ENCODE measurements at regions not wholly inside any gene's neighbourhood (a gene's known extent, or its start where the extent isn't known, plus 50 kb on each side); places are given as distances from the start of the nearest gene placed in this dataset.
"Not testable (repeated sequence)": the region's sequence is repeated elsewhere in the genome, so short reads cannot be mapped to it uniquely, and the experiment has no call there.

DNA sequence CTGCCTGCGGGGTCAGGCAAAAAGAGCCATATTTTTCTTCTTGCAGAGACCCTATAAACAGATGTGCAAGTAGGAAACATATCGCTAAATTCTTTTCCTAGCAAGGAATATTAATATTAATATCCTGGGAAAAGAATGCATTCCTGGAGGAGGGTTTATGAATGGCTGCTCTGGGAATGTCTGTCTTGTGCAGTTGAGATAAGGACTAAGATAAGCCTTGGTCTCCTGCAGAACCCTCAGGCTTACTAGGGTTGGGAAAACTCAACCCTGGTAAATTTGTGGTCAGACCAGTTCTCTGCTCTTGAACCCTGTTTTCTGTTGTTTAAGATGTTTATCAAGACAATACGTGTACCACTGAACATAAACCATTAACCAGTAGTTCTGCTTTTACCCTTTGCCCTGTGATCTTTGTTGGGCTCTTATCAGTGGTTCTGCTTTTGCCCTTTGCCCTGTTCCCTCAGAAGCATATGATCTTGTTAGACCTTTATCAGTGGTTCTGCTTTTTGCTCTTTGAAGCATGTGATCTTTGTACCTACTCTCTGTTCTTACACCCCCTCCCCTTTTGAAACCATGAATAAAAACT is 1548.2 kb upstream of the FLRT2 start:
- not testable (repeated sequence) for H3K4me3 Mint-ChIP-seq, H3K4me1 Mint-ChIP-seq

GRCh38 chr14:83988275-83988674 is 1541.7 kb upstream of the FLRT2 start:
- ATAC-seq (replicated peaks) (no peak), DNase-seq (no peak)
- Mint-ChIP-seq H3K4me3 (no peak overlapping the region), H3K27ac (no peak overlapping the region), H3K27me3 (no peaks in the 10 kb centered on the region), H3K4me1 (no peaks in the 10 kb centered on the region), H3K36me3 (no peaks in the 10 kb centered on the region), H3K9me3 (peaks cover 0 to 9% of the 10 kb centered on the region in 2 donors)

More for the DNA sequence above, 1548.2 kb upstream of the FLRT2 start:
- H3K27me3 Mint-ChIP-seq; ATAC-seq (replicated peaks); DNase-seq; H3K36me3 Mint-ChIP-seq; H3K27ac Mint-ChIP-seq: not testable (repeated sequence)
- peaks cover 4 to 12% of the 10 kb centered on the region in 2 donors for H3K9me3 Mint-ChIP-seq

- H3K27me3 Mint-ChIP-seq: no peaks in the 10 kb centered on the region
- ATAC-seq (replicated peaks): no peak
- no peaks in the 10 kb centered on the region for H3K36me3 Mint-ChIP-seq
- H3K27ac Mint-ChIP-seq: no peak overlapping the region
- H3K9me3 Mint-ChIP-seq: peaks cover 5 to 8% of the 10 kb centered on the region in 2 donors
- H3K4me1 Mint-ChIP-seq: no peaks in the 10 kb centered on the region
- no peak for DNase-seq
- no peak overlapping the region for H3K4me3 Mint-ChIP-seq
Measured at GRCh38 chr14:83991666-83992065, 1538.3 kb upstream of the FLRT2 start.

- Mint-ChIP-seq H3K27me3 (no peaks in the 10 kb centered on the region), H3K4me1 (no peaks in the 10 kb centered on the region), H3K27ac (no peak overlapping the region), H3K9me3 (peaks cover 5 to 7% of the 10 kb centered on the region in 2 donors), H3K36me3 (no peaks in the 10 kb centered on the region), H3K4me3 (no peak overlapping the region)
- DNase-seq (no peak), ATAC-seq (replicated peaks) (no peak)
Measured at GRCh38 chr14:83992857-83993256, 1537.1 kb upstream of the FLRT2 start.

DNA sequence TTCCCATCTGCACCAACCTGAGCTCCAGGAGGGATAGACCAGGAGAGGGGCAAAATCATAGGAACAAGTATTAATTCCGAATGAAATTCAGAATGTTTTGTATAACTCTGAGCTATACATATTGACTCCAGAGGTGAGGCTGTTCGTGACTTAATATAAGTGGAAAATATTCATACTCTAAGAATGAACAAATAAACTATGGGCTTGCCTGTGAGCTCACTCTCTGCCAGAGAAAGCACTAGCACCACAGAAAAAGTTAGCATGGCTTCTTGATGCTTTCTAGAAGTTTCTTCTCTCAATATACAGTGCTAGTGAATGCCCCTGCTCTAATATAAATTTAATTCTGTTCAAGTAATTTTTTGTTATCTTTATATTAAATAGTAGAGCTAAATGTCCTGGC is 1536.4 kb upstream of the FLRT2 start:
- Mint-ChIP-seq H3K4me1 (no peaks in the 10 kb centered on the region), H3K27ac (no peak overlapping the region), H3K9me3 (peaks cover 5 to 7% of the 10 kb centered on the region in 2 donors), H3K36me3 (no peaks in the 10 kb centered on the region), H3K4me3 (no peak overlapping the region), H3K27me3 (no peaks in the 10 kb centered on the region)
- no peak for DNase-seq
- ATAC-seq (replicated peaks): peak in 1 of 2 donors; percentile 12

- DNase-seq (no peak), ATAC-seq (replicated peaks) (no peak)
- H3K9me3 Mint-ChIP-seq: peaks cover 5 to 7% of the 10 kb centered on the region in 2 donors
- no peaks in the 10 kb centered on the region for H3K27me3 Mint-ChIP-seq
- no peak overlapping the region for H3K4me3 Mint-ChIP-seq
- H3K36me3 Mint-ChIP-seq: no peaks in the 10 kb centered on the region
- no peak overlapping the region for H3K27ac Mint-ChIP-seq
- no peaks in the 10 kb centered on the region for H3K4me1 Mint-ChIP-seq
Measured at GRCh38 chr14:83994020-83994419, 1535.9 kb upstream of the FLRT2 start.

DNA sequence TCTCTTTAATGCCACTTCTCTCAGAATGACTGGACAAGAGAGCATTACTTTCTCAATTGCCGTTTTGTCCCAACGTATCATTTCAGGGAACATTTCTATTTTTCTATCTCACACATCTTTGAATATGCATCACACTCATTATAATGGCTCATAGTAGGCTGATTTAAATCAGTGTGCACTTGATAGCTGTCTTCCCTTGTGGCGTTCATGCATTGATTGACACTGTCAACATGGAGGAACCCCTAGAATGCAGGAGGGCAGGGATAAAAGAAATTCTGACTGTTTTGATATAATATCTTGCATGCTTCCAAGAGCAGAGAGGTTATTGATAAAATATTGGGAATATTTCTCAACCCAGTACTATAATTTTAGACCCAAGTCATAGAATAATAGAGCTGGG is 1528.9 kb upstream of the FLRT2 start:
- Mint-ChIP-seq H3K27ac (no peak overlapping the region), H3K4me1 (no peaks in the 10 kb centered on the region), H3K9me3 (peaks cover 0 to 3% of the 10 kb centered on the region in 2 donors), H3K4me3 (no peak overlapping the region), H3K36me3 (no peaks in the 10 kb centered on the region), H3K27me3 (no peaks in the 10 kb centered on the region)
- no peak for ATAC-seq (replicated peaks)
- no peak for DNase-seq

GRCh38 chr14:84003346-84003745 is 1526.6 kb upstream of the FLRT2 start:
- Mint-ChIP-seq H3K27ac (no peak overlapping the region), H3K4me1 (no peaks in the 10 kb centered on the region), H3K9me3 (peaks cover 0 to 3% of the 10 kb centered on the region in 2 donors), H3K36me3 (no peaks in the 10 kb centered on the region), H3K4me3 (no peak overlapping the region), H3K27me3 (no peaks in the 10 kb centered on the region)
- ATAC-seq (replicated peaks) (no peak), DNase-seq (no peak)

DNA sequence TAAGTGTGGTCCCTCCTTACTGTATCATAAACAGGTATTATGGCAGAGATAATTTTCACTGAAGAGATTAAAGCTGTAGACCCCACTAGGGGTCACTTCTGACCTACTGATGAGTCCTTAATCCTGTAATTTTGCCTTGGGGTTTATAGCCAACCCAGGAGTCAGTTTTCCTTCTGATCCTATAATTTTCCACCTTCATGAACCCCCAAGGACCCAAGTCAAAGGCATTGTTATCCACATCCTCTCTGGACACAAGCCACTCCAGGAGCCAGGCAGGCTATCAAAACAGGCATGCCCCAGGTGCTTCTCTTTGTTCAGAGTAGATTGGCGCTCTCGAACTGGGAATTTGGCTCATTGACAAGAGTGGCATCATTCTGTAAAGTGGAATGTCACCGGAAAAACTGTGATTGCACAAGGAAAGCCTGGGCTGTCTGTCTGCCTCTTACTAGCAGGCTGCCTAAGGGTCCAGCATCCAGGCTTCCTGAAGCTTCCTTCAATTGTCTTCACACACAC is 1523.2 kb upstream of the FLRT2 start:
- no peak overlapping the region for H3K4me3 Mint-ChIP-seq
- ATAC-seq (replicated peaks): no peak
- H3K27ac Mint-ChIP-seq: no peak overlapping the region
- H3K9me3 Mint-ChIP-seq: peaks cover 0 to 3% of the 10 kb centered on the region in 2 donors
- no peak for DNase-seq
- no peaks in the 10 kb centered on the region for H3K27me3 Mint-ChIP-seq
- no peaks in the 10 kb centered on the region for H3K36me3 Mint-ChIP-seq
- no peaks in the 10 kb centered on the region for H3K4me1 Mint-ChIP-seq

- H3K9me3 Mint-ChIP-seq: peaks cover 0 to 2% of the 10 kb centered on the region in 2 donors
- H3K27ac Mint-ChIP-seq: no peak overlapping the region
- no peaks in the 10 kb centered on the region for H3K27me3 Mint-ChIP-seq
- no peaks in the 10 kb centered on the region for H3K36me3 Mint-ChIP-seq
- H3K4me1 Mint-ChIP-seq: no peaks in the 10 kb centered on the region
- ATAC-seq (replicated peaks): no peak
- H3K4me3 Mint-ChIP-seq: no peak overlapping the region
- no peak for DNase-seq
Measured at GRCh38 chr14:84013424-84013823, 1516.5 kb upstream of the FLRT2 start.

DNA sequence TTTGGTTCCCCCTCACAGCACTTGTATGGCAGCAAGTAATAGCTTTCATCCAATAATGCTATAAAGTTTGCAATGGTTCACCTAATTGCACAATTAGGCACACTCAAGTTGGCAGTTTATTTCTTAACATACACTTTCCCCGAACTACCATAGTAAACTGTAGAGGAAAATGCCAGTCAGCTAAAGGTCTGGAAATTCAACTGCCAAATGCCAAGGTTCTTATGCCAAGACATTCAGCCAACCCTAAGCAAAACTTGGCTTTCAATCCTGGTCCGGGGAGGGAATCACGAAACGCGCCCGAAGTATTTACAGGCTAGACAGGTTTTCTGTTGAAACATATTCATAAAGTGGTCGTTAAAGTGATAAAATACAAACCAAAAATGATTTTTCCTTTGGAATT is 1512.4 kb upstream of the FLRT2 start:
- H3K9me3 Mint-ChIP-seq: peaks cover 5 to 9% of the 10 kb centered on the region in 2 donors
- no peak overlapping the region for H3K4me3 Mint-ChIP-seq
- no peaks in the 10 kb centered on the region for H3K27me3 Mint-ChIP-seq
- no peak for DNase-seq
- no peak for ATAC-seq (replicated peaks)
- H3K36me3 Mint-ChIP-seq: no peaks in the 10 kb centered on the region
- H3K27ac Mint-ChIP-seq: no peak overlapping the region
- H3K4me1 Mint-ChIP-seq: no peaks in the 10 kb centered on the region

DNA sequence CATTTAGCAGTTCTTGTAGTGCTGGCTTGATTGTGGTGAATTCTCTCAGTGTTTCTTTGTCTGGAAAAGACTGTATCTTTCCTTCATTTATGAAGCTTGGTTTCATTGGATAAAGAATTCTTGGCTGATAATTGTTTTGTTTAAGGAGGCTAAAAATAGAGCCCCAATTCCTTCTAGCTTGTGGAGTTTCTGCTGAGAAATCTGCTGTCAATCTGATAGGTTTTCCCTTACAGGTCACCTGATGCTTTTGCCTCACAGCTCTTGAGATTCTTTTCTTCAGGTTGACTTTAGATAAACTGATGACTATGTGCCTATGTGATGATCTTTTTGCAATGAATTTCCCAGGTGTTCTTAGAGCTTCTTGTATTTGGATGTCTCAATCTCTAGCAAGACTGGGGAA is 1508.5 kb upstream of the FLRT2 start:
- H3K36me3 Mint-ChIP-seq: no peaks in the 10 kb centered on the region
- DNase-seq (no peak), ATAC-seq (replicated peaks) (no peak)
- no peak overlapping the region for H3K4me3 Mint-ChIP-seq
- no peaks in the 10 kb centered on the region for H3K27me3 Mint-ChIP-seq
- no peaks in the 10 kb centered on the region for H3K4me1 Mint-ChIP-seq
- peaks cover 7 to 14% of the 10 kb centered on the region in 2 donors for H3K9me3 Mint-ChIP-seq
- no peak overlapping the region for H3K27ac Mint-ChIP-seq

- DNase-seq (no peak), ATAC-seq (replicated peaks) (no peak)
- H3K36me3 Mint-ChIP-seq: no peaks in the 10 kb centered on the region
- no peak overlapping the region for H3K27ac Mint-ChIP-seq
- H3K27me3 Mint-ChIP-seq: no peaks in the 10 kb centered on the region
- no peaks in the 10 kb centered on the region for H3K4me1 Mint-ChIP-seq
- peaks cover 7 to 14% of the 10 kb centered on the region in 2 donors for H3K9me3 Mint-ChIP-seq
- no peak overlapping the region for H3K4me3 Mint-ChIP-seq
Measured at GRCh38 chr14:84024231-84024820, 1505.6 kb upstream of the FLRT2 start.

DNA sequence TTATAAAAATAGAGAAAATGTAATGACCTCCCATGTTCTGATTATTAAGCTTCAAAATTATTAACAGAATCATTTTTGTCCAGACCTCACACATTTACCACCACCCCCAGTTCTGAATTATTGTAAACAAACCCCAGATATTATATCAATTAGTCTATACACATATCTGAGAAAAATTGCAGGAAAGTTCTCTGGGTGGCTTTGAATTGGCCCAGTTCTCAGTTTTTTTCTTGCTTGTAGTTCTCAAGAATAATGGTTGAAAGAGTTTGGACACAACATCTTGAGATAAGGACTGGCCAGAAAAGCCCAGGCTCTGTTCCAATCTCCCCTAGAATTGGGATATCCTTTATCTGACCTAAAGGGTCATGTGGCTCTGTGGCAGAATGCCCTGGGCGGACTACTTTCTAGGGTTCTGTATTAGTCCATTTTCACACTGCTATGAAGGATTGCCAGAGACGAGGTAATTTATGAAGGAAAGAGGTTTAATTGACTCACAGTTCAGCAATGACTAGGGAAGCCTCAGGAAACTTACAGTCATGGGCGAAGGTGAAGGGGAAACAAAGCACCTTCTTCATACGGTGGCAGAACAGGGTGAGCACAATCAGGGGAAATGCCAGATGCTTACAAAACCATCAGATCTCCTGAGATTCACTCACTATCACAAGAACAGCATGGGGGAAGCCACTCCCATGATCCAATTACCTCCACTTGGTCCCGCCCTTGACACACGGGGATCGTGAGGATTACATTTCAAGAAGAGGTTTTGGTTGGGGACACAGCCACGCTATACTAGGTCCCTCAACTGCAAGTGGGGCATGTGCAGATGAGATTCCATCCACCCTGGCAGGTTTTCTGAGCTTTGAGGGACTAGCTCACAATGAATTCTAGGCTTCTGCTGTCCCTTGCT is 1504.6 kb upstream of the FLRT2 start:
- no peak for ATAC-seq (replicated peaks)
- Mint-ChIP-seq H3K9me3 (peaks cover 11 to 14% of the 10 kb centered on the region in 2 donors), H3K27ac (no peak overlapping the region), H3K4me3 (no peak overlapping the region), H3K27me3 (no peaks in the 10 kb centered on the region), H3K36me3 (no peaks in the 10 kb centered on the region), H3K4me1 (no peaks in the 10 kb centered on the region)
- DNase-seq: no peak

All from stimulated activated naive B cell treated with anti-CD40 and anti-IgM and Interleukin-4, amounts not matched to agents 10 μg/mL and 1 μg/mL and 100 μg/mL, for 72 hours (primary cell).